ENCODE measurements at regions not wholly inside any gene's neighbourhood (a gene's known extent, or its start where the extent isn't known, plus 50 kb on each side); places are given as distances from the start of the nearest gene placed in this dataset.

GRCh38 chr3:94414418-94414817, 351.6 kb downstream of the NSUN3 start:
- no peak overlapping the region for H3K4me2 ChIP-seq (ENCODE audit: low read length)
- no TSS peak for BruUV-seq (replicated peaks)
- no peaks in the 10 kb centered on the region for H3K4me1 ChIP-seq (ENCODE audit: control insufficient read depth in 1 of 2, insufficient read depth in 2 of 2, low read length in 2 of 2)
- ATAC-seq, result no peak
- no peak overlapping the region for H3K9ac ChIP-seq (ENCODE audit: low read length)
- TF ChIP-seq TCF7L2 (IDR thresholded peaks at IDR 0.05; ENCODE audit: borderline replicate concordance, extremely low read depth, insufficient read depth, insufficient read length), result no peak
- no peak for TF ChIP-seq POLR2A (IDR thresholded peaks at IDR 0.05; ENCODE audit: borderline replicate concordance, extremely low read depth, insufficient read depth, insufficient read length)
- no peak for TF ChIP-seq CTCF (IDR thresholded peaks at IDR 0.05 in 2 of 3, conservative IDR thresholded peaks at IDR 0.05 in 1 of 3; ENCODE audit: borderline replicate concordance in 1 of 3, insufficient read depth in 1 of 3, low read depth in 2 of 3, low read length in 2 of 3)
- TF ChIP-seq SIN3A (IDR thresholded peaks at IDR 0.05; ENCODE audit: low read depth), result no peak
- no peak for TF ChIP-seq POLR2AphosphoS5 (IDR thresholded peaks at IDR 0.05; ENCODE audit: low read depth, low read length)
- TF ChIP-seq RAD21 (IDR thresholded peaks at IDR 0.05; ENCODE audit: low read depth), result no peak
- no peak for TF ChIP-seq ZFX (IDR thresholded peaks at IDR 0.05)
- no peak for TF ChIP-seq ELF1 (IDR thresholded peaks at IDR 0.05; ENCODE audit: borderline replicate concordance, low read depth)
- TF ChIP-seq JUND (IDR thresholded peaks at IDR 0.05), result no peak
- TF ChIP-seq ZNF274 (IDR thresholded peaks at IDR 0.05; ENCODE audit: low read depth, low read length), result no peak
- TF ChIP-seq EGR1 (IDR thresholded peaks at IDR 0.05; ENCODE audit: low read depth), result no peak
- TF ChIP-seq CBX3 (IDR thresholded peaks at IDR 0.05; ENCODE audit: low read depth), result no peak
- no peak for TF ChIP-seq CEBPB (IDR thresholded peaks at IDR 0.05; ENCODE audit: low read depth)
- no peak for TF ChIP-seq SRF (IDR thresholded peaks at IDR 0.05; ENCODE audit: low read depth)
- TF ChIP-seq MAX (IDR thresholded peaks at IDR 0.05), result no peak
- TF ChIP-seq YY1 (IDR thresholded peaks at IDR 0.05; ENCODE audit: extremely low read depth, insufficient replicate concordance, low read depth, low read length), result no peak
- H3K36me3 ChIP-seq (ENCODE audit: control insufficient read depth in 1 of 2, insufficient read depth in 2 of 2, low read length in 2 of 2), result no peaks in the 10 kb centered on the region
- no peaks in the 10 kb centered on the region for H4K20me1 ChIP-seq (ENCODE audit: insufficient read depth)
- H2AFZ ChIP-seq (ENCODE audit: low read depth, low read length, poor library complexity, severe bottlenecking), result no peak overlapping the region
- no peaks in the 10 kb centered on the region for H3K9me2 ChIP-seq (ENCODE audit: insufficient read depth)
- ChIA-PET CTCF (no interaction called here), POLR2A (no interaction called here), RAD21 (ENCODE audit: low non-redundant PET in 1 of 2, low total read pairs in 2 of 2, uncharacterized antibody in 2 of 2, unreplicated experiment in 2 of 2) (no interaction called here)
- intact Hi-C loops (cut with micrococcal nuclease), result no loop called here
- no peak for DNase-seq (ENCODE audit: low read depth, low spot score)
- H3K79me2 ChIP-seq (ENCODE audit: insufficient read depth, low read length), result no peaks in the 10 kb centered on the region
- peaks cover 0 to 9% of the 10 kb centered on the region in 2 experiments; a peak in 3 of 4 replicates for H3K9me3 ChIP-seq (ENCODE audit: control insufficient read depth in 1 of 2, insufficient read depth in 1 of 2, low read depth in 1 of 2, low read length in 2 of 2)
- H3K27me3 ChIP-seq (ENCODE audit: insufficient read depth, low read length), result no peaks in the 10 kb centered on the region
- no peak overlapping the region for H3K4me3 ChIP-seq (replicated peaks in 1 of 2; ENCODE audit: low read depth in 1 of 2, low read length in 2 of 2)
- H3K27ac ChIP-seq (ENCODE audit: low read depth, low read length), result no peak overlapping the region
